GM13976 (cell line): ENCODE measurements at regions not wholly inside any gene's neighbourhood (a gene's known extent, or its start where the extent isn't known, plus 50 kb on each side); places are given as distances from the start of the nearest gene placed in this dataset.
"Not testable (repeated sequence)": the region's sequence is repeated elsewhere in the genome, so short reads cannot be mapped to it uniquely, and the experiment has no call there.

Source experiments
- DNase-seq: peaks from one replicate; pipeline ENCODE4 v3.0.0; 2012; ENCODE audit warnings: low spot score
- in situ Hi-C: fragments of 300-500 bp; cut with MboI; formaldehyde crosslinking; loops from one replicate; pipeline ENCODE4 v1.12.0; 2022; ENCODE audit warnings: low sequenced_read_pairs, mixed read lengths, inconsistent platforms; ENCODE audit not compliant: unreplicated experiment
- TF ChIP-seq, protein P1 (sequence below): IDR thresholded peaks from 2 replicates; pipeline ENCODE4 v1.5.1; 2012; ENCODE audit warnings: borderline replicate concordance, mild to moderate bottlenecking; ENCODE audit not compliant: insufficient read depth; ENCODE audit errors: extremely low read depth, missing control alignments, control extremely low read depth

- no peak for DNase-seq
- in situ Hi-C loops: no loop called here
- TF ChIP-seq, protein P1, sequence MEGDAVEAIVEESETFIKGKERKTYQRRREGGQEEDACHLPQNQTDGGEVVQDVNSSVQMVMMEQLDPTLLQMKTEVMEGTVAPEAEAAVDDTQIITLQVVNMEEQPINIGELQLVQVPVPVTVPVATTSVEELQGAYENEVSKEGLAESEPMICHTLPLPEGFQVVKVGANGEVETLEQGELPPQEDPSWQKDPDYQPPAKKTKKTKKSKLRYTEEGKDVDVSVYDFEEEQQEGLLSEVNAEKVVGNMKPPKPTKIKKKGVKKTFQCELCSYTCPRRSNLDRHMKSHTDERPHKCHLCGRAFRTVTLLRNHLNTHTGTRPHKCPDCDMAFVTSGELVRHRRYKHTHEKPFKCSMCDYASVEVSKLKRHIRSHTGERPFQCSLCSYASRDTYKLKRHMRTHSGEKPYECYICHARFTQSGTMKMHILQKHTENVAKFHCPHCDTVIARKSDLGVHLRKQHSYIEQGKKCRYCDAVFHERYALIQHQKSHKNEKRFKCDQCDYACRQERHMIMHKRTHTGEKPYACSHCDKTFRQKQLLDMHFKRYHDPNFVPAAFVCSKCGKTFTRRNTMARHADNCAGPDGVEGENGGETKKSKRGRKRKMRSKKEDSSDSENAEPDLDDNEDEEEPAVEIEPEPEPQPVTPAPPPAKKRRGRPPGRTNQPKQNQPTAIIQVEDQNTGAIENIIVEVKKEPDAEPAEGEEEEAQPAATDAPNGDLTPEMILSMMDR: no peak
Observed at GRCh38 chr5:23884405-23885031, 377.1 kb downstream of the PRDM9 start.

DNA sequence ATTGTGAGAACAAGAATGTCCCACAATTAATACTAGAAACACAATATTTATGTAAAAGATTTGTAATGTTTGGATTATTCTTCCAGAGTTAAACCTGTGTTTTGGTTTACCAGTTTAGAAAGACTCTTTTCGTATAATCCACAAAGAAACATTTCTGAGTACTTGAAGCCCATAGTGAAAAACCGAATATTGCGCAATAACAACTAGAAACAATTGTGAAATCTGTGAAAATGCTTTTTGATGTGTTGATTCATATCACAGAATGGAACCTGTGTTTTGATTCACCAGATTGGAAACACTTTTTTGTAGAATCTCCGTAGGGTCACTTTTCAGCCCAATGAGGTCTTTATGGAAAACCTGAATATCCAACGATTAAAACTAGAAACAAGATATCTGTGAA, 386.2 kb downstream of the PRDM9 start:
- no peak for DNase-seq

DNA sequence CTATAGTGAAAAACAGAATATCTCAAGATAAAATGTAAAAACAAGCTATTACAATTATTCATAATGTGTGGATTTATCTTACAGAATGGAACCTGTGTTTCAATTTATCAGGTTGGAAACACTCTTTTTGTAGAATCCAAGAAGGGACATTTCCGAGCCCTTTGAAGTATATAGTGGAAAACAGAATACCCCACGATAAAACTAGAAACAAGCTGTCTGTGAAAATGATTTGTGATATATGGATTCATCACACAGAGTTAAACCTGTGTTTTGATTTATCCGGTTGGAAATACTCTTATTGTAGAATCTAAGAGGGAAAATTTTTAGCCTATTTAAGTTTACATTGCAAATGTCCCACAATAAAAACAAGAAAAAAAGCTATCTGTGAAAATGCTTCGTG, 388.2 kb downstream of the PRDM9 start:
- TF ChIP-seq, protein P1: no peak
- in situ Hi-C loops: no loop called here
- no peak for DNase-seq

More for the DNA sequence above, 386.2 kb downstream of the PRDM9 start:
- in situ Hi-C loops: no loop called here
- TF ChIP-seq, protein P1: no peak

- DNase-seq: no peak
- TF ChIP-seq, protein P1: no peak
- in situ Hi-C loops: no loop called here
Observed at GRCh38 chr5:23930985-23931384, 423.6 kb downstream of the PRDM9 start.

DNA sequence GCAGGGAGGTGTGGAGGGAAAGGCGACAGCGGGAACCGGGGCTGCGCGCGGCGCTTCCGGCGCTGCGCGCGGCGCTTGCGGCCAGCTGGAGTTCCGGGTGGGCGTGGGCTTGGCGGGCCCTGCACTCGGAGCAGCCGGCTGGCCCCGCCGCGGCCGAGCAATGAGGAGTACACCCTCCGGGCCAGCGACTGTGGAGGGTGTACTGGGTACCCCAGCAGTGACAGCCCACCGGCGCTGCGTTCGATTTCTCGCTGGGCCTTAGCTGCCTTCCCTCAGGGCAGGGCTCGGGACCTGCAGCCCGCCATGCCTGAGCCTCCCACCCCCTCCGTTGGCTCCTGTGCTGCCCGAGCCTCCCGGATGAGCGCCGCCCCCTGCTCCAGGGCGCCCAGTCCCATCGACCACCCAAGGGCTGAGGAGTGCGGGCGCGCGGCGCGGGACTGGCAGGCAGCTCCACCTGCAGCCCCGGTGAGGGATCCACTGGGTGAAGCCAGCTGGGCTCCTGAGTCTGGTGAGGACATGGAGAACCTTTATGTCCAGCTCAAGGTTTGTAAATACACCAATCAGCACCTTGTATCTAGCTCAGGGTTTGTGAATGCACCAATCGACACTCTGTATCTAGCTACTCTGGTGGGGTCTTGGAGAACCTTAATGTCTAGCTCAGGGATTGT, 444.0 kb downstream of the PRDM9 start:
- in situ Hi-C loops, DNase-seq: not testable (repeated sequence)

DNA sequence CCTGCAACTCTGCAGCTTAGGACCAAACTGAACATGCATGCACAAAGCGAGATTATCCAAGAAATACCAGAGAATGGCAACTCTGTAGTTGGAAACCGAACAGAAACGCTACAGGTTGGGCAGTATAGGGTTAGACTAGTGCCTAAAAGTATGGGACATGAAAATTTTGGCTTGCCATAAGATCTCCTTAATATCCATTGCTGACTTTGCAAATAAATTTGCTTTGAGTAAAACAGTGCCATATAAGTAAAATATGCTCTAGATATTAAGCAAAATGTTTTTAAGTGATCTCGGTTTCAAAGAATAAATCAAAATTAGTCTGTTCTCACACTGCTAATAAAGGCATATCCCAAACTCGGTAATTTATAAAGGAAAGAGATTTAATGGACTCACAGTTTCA, 456.0 kb downstream of the PRDM9 start:
- in situ Hi-C loops: no loop called here
- no peak for DNase-seq
- TF ChIP-seq, protein P1: no peak

DNA sequence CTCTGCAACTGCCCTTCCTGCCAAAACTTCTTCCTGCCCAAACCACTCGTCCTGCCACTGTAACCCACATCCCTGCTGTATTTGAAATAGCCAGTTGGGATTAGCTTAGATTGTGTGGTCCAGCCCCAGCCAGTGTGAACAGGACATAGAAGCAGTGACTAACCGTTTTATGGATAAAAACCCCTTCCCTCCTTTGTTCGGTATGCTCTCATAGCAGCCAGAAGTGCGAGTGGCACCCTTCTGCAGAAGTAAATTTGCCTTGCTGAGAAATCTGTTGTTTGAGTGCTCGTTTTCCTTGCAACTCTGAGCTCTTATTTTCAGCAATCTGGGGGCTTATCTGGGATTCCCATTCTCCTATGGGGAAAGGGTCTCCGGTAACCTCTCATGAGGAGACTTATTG, 470.0 kb downstream of the PRDM9 start:
- TF ChIP-seq, protein P1: no peak
- in situ Hi-C loops: no loop called here

More for the DNA sequence above, 470.0 kb downstream of the PRDM9 start:
- DNase-seq: no peak
